ENCODE measurements at regions not wholly inside any gene's neighbourhood (a gene's known extent, or its start where the extent isn't known, plus 50 kb on each side); places are given as distances from the start of the nearest gene placed in this dataset.

GRCh38 chr1:58304346-58304975 lies 242.1 kb downstream of the OMA1 start:
- Histone ChIP-seq H3K9me2 (replicated peaks; ENCODE audit: insufficient read depth) (no peaks in the 10 kb centered on the region), H3K27ac (no peak overlapping the region), H3K4me3 (no peak overlapping the region), H3K4me1 (ENCODE audit: insufficient read depth) (no peaks in the 10 kb centered on the region), H4K20me1 (ENCODE audit: insufficient read depth, poor library complexity, severe bottlenecking) (no peaks in the 10 kb centered on the region), H3K79me2 (no peaks in the 10 kb centered on the region), H2AFZ (no peak overlapping the region), H3K9me3 (ENCODE audit: low read depth) (no peaks in the 10 kb centered on the region), H3K4me2 (no peak overlapping the region), H3K27me3 (no peaks in the 10 kb centered on the region), H3K36me3 (replicated peaks; ENCODE audit: insufficient read depth, low read depth) (no peaks in the 10 kb centered on the region)
- DNase-seq (ENCODE audit: low spot score) = no peak
- 87% methylated on average over 5 of the region's 5 CpGs for WGBS (ENCODE audit: low lambda C conversion rate, missing lambda C conversion rate)
- TF ChIP-seq CTCF (IDR thresholded peaks at IDR 0.05; ENCODE audit: poor library complexity) (no peak), EZH2 (IDR thresholded peaks at IDR 0.05; ENCODE audit: borderline replicate concordance) (no peak), EZH2phosphoT487 (IDR thresholded peaks at IDR 0.05; ENCODE audit: low read depth, severe bottlenecking, unreplicated experiment) (no peak)

GRCh38 chr1:58303841-58304240 lies 242.7 kb downstream of the OMA1 start:
- no peak for DNase-seq (ENCODE audit: low spot score)
- H3K4me3 ChIP-seq = no peak overlapping the region
- TF ChIP-seq EZH2 (IDR thresholded peaks at IDR 0.05; ENCODE audit: borderline replicate concordance) (no peak), CTCF (IDR thresholded peaks at IDR 0.05; ENCODE audit: poor library complexity) (no peak), EZH2phosphoT487 (IDR thresholded peaks at IDR 0.05; ENCODE audit: low read depth, severe bottlenecking, unreplicated experiment) (no peak)

GRCh38 chr1:58293388-58293787 lies 253.1 kb downstream of the OMA1 start:
- Histone ChIP-seq H3K36me3 (replicated peaks; ENCODE audit: insufficient read depth, low read depth) (no peaks in the 10 kb centered on the region), H4K20me1 (ENCODE audit: insufficient read depth, poor library complexity, severe bottlenecking) (no peaks in the 10 kb centered on the region), H3K9me2 (replicated peaks; ENCODE audit: insufficient read depth) (no peaks in the 10 kb centered on the region), H3K4me1 (ENCODE audit: insufficient read depth) (no peaks in the 10 kb centered on the region), H3K27ac (no peak overlapping the region), H3K9me3 (ENCODE audit: low read depth) (no peaks in the 10 kb centered on the region), H3K27me3 (no peaks in the 10 kb centered on the region), H3K4me2 (no peak overlapping the region), H2AFZ (no peak overlapping the region), H3K4me3 (no peak overlapping the region), H3K79me2 (no peaks in the 10 kb centered on the region)
- DNase-seq (ENCODE audit: low spot score) = no peak
- TF ChIP-seq EZH2 (IDR thresholded peaks at IDR 0.05; ENCODE audit: borderline replicate concordance) (no peak), EZH2phosphoT487 (IDR thresholded peaks at IDR 0.05; ENCODE audit: low read depth, severe bottlenecking, unreplicated experiment) (no peak), CTCF (IDR thresholded peaks at IDR 0.05; ENCODE audit: poor library complexity) (no peak)
- WGBS (ENCODE audit: low lambda C conversion rate, missing lambda C conversion rate) = 83% methylated on average over 1 of the region's 1 CpG

More at GRCh38 chr1:58303841-58304240, 242.7 kb downstream of the OMA1 start:
- Histone ChIP-seq H3K27me3 (no peaks in the 10 kb centered on the region), H3K9me3 (ENCODE audit: low read depth) (no peaks in the 10 kb centered on the region), H3K4me2 (no peak overlapping the region), H3K4me1 (ENCODE audit: insufficient read depth) (no peaks in the 10 kb centered on the region), H3K79me2 (no peaks in the 10 kb centered on the region), H3K9me2 (replicated peaks; ENCODE audit: insufficient read depth) (no peaks in the 10 kb centered on the region), H3K27ac (no peak overlapping the region), H2AFZ (no peak overlapping the region), H3K36me3 (replicated peaks; ENCODE audit: insufficient read depth, low read depth) (no peaks in the 10 kb centered on the region), H4K20me1 (ENCODE audit: insufficient read depth, poor library complexity, severe bottlenecking) (no peaks in the 10 kb centered on the region)
- WGBS (ENCODE audit: low lambda C conversion rate, missing lambda C conversion rate) = 56% methylated on average over 3 of the region's 3 CpGs
